AG09319 (cell line): ENCODE measurements at regions not wholly inside any gene's neighbourhood (a gene's known extent, or its start where the extent isn't known, plus 50 kb on each side); places are given as distances from the start of the nearest gene placed in this dataset.
"Not testable (repeated sequence)": the region's sequence is repeated elsewhere in the genome, so short reads cannot be mapped to it uniquely, and the experiment has no call there.

ENCODE experiments used
- DNase-seq: peaks from one replicate; pipeline ENCODE4 v3.0.0-alpha.2; 2010; ENCODE audit warnings: low read depth; ENCODE audit errors: extremely low read depth
- TF ChIP-seq, protein P1 (sequence below): IDR thresholded peaks from 2 replicates; pipeline ENCODE4 v1.5.1; 2011; ENCODE audit warnings: low read depth, mild to moderate bottlenecking, inconsistent platforms, low read length, moderate library complexity

DNA sequence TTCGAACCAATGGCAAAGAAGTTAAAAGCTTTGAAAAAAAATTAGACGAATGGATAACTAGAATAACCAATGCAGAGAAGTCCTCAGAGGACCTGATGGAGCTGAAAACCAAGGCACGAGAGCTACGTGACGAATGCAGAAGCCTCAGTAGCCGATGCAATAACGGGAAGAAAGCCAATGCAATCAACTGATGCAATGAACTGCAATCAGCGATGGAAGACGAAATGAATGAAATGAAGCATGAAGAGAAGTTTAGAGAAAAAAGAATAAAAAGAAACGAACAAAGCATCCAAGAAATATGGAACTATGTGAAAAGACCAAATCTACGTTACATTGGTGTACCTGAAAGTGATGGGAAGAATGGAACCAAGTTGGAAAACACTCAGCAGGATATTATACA is 52.6 kb upstream of the MRPS30 start:
- DNase-seq: not testable (repeated sequence)

GRCh38 chr5:44747396-44747795 is 61.4 kb upstream of the MRPS30 start:
- no peak for DNase-seq
- TF ChIP-seq, protein P1, sequence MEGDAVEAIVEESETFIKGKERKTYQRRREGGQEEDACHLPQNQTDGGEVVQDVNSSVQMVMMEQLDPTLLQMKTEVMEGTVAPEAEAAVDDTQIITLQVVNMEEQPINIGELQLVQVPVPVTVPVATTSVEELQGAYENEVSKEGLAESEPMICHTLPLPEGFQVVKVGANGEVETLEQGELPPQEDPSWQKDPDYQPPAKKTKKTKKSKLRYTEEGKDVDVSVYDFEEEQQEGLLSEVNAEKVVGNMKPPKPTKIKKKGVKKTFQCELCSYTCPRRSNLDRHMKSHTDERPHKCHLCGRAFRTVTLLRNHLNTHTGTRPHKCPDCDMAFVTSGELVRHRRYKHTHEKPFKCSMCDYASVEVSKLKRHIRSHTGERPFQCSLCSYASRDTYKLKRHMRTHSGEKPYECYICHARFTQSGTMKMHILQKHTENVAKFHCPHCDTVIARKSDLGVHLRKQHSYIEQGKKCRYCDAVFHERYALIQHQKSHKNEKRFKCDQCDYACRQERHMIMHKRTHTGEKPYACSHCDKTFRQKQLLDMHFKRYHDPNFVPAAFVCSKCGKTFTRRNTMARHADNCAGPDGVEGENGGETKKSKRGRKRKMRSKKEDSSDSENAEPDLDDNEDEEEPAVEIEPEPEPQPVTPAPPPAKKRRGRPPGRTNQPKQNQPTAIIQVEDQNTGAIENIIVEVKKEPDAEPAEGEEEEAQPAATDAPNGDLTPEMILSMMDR: no peak

- no peak for DNase-seq
- TF ChIP-seq, protein P1: no peak
Measured at GRCh38 chr5:44740660-44741059, 68.1 kb upstream of the MRPS30 start.

DNA sequence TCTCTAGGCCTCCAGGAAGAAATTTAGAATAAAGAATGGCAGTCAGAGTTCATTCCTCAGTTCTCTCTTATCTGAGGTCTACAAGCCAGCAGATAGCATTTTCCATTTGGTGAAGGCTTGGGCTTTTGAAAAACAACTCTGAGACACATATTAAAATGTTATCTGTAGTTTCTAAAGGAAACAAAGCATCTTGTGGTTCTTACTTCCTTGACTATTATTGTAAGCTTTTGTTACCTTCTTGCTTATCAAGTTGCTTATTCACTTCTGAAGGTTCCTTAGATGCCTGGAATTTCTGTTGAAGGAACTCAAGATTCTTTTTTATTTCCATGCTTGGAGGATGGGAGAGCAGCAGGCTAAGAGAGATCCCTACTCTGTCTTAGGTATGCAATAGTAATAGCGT is 79.2 kb upstream of the MRPS30 start:
- DNase-seq: no peak
- TF ChIP-seq, protein P1: no peak

DNA sequence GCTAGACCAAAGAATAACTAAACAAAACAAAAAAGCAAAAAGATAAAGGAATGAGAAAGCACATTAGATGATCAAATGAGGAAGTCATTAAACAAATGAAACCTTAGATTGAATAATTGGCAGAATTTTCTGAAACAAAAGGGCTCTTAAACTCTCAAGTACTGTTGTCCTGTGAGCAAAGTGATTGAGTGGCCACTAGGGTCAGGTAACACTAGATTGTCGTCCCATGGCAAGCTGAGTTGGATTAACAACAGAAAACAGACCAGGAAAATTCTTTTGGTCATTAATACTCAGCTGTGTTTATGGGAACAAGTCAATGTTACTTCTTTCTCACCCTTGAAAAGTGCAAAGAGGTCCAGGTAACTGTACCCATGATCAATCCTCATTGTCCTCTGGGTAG is 81.6 kb upstream of the MRPS30 start:
- TF ChIP-seq, protein P1: no peak
- no peak for DNase-seq

DNA sequence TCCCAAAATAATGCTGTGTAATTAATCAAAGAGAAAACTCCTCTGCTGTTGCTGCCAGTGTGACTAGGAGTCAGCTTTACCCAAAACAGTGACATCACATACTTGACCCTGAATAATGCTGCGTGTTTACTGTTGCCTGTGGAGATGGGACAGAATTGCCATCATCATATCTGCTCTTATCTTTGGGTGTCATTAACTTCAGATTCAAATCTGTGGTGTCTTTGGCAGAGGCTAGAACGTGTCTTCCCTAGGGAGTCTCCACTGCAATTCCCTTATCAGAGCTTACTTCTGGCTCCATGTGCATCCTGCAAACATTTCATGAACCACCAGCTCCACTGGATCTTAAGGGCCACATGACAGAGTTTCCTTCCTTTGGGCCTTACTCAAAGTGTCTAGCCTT is 88.9 kb upstream of the MRPS30 start:
- no peak for DNase-seq
- TF ChIP-seq, protein P1: no peak

DNA sequence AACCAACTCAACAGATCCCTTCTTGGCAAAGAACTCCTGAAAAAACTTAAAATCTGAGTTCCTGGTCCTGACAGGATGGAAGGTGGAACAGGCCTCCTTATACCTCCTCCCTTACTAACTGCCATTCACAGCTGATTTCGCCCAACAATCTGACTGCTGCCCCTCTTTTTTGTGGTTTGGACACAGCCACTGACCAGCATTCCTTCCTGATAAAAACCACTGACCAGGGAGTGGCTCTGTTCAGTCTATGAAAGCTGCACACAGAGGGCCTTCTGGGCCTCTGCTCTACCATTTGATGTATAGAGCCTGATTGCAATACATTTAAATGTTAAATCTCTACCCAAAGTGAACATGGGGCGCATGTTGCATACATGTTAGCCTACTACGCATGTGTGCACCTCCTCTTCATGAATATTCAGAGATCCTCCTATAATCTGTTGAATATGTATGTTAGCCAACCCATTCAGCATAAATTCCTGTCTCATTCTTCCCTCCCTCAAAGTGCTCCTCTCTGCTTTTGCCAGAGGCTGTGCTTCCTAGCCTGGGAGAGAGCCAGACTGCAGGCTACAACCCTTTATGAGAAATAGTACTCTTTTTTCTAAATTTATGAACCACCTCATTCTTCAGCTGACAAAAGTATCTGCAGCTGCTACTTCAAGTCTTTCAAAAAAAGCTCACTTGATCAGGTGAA is 93.7 kb upstream of the MRPS30 start:
- TF ChIP-seq, protein P1: no peak
- DNase-seq: no peak

DNA sequence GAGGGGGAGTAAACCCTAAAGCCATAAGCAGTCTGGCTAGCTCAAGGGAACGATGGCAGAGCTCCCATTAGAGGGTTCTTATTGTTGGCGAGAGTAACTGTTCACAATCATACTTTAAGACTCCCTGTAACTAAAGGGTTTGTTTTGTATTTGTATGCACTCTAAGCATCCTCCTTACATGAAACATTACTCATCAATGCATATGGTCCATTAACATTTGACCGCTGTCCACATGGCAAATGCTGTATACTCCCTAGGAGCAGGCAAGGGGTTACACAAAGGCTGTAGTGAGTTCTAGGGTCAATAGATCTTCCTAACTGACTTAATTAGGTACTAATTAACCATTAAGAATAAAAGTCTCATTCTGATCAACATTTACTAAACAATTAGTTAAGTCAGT is 95.3 kb upstream of the MRPS30 start:
- TF ChIP-seq, protein P1: no peak

More for the DNA sequence above, 95.3 kb upstream of the MRPS30 start:
- no peak for DNase-seq
